ENCODE measurements at regions not wholly inside any gene's neighbourhood (a gene's known extent, or its start where the extent isn't known, plus 50 kb on each side); places are given as distances from the start of the nearest gene placed in this dataset.
"Not testable (repeated sequence)": the region's sequence is repeated elsewhere in the genome, so short reads cannot be mapped to it uniquely, and the experiment has no call there.

- Mint-ChIP-seq H3K4me3 (no peak overlapping the region), H3K9me3 (peaks cover 9% of the 10 kb centered on the region), H3K36me3 (ENCODE audit: low read depth) (no peaks in the 10 kb centered on the region), H3K27ac (no peak overlapping the region), H3K27me3 (no peaks in the 10 kb centered on the region), H3K4me1 (no peaks in the 10 kb centered on the region)
- intact Hi-C loops (cut with micrococcal nuclease), result no loop called here
- no peak for DNase-seq
These were observed 1041.0 kb upstream of the NRXN1 start for GRCh38 chr2:52072949-52073348.

- intact Hi-C loops (cut with micrococcal nuclease), result no loop called here
- Mint-ChIP-seq H3K9me3 (peaks cover 6% of the 10 kb centered on the region), H3K4me3 (no peak overlapping the region), H3K4me1 (no peaks in the 10 kb centered on the region), H3K27ac (no peak overlapping the region), H3K36me3 (ENCODE audit: low read depth) (no peaks in the 10 kb centered on the region), H3K27me3 (no peaks in the 10 kb centered on the region)
- no peak for DNase-seq
These were observed 1038.7 kb upstream of the NRXN1 start for GRCh38 chr2:52070665-52071064.

- Mint-ChIP-seq H3K27ac (no peak overlapping the region), H3K4me1 (no peaks in the 10 kb centered on the region), H3K27me3 (no peaks in the 10 kb centered on the region), H3K36me3 (ENCODE audit: low read depth) (no peaks in the 10 kb centered on the region), H3K9me3 (peaks cover 6% of the 10 kb centered on the region), H3K4me3 (no peak overlapping the region)
- DNase-seq, result no peak
- intact Hi-C loops (cut with micrococcal nuclease), result no loop called here
These were observed 1032.3 kb upstream of the NRXN1 start for GRCh38 chr2:52064234-52064633.

GRCh38 chr2:52054824-52055223 is 1022.9 kb upstream of the NRXN1 start:
- H3K36me3 Mint-ChIP-seq (ENCODE audit: low read depth), result no peaks in the 10 kb centered on the region
- no peaks in the 10 kb centered on the region for H3K27me3 Mint-ChIP-seq
- no peak for DNase-seq
- no peaks in the 10 kb centered on the region for H3K4me1 Mint-ChIP-seq
- no peak overlapping the region for H3K27ac Mint-ChIP-seq
- intact Hi-C loops (cut with micrococcal nuclease), result no loop called here
- H3K9me3 Mint-ChIP-seq, result peaks cover 3% of the 10 kb centered on the region
- H3K4me3 Mint-ChIP-seq, result no peak overlapping the region

- Mint-ChIP-seq H3K4me3 (no peak overlapping the region), H3K36me3 (ENCODE audit: low read depth) (no peaks in the 10 kb centered on the region), H3K27ac (no peak overlapping the region), H3K4me1 (no peaks in the 10 kb centered on the region), H3K9me3 (no peaks in the 10 kb centered on the region), H3K27me3 (no peaks in the 10 kb centered on the region)
- intact Hi-C loops (cut with micrococcal nuclease), result no loop called here
- no peak for DNase-seq
These were observed 1004.9 kb upstream of the NRXN1 start for GRCh38 chr2:52036853-52037252.

GRCh38 chr2:52036024-52036423 is 1004.1 kb upstream of the NRXN1 start:
- DNase-seq, result no peak
- Mint-ChIP-seq H3K4me3 (no peak overlapping the region), H3K9me3 (no peaks in the 10 kb centered on the region), H3K27ac (no peak overlapping the region), H3K4me1 (no peaks in the 10 kb centered on the region), H3K36me3 (ENCODE audit: low read depth) (no peaks in the 10 kb centered on the region), H3K27me3 (no peaks in the 10 kb centered on the region)
- intact Hi-C loops (cut with micrococcal nuclease), result no loop called here

GRCh38 chr2:52035391-52035790 is 1003.5 kb upstream of the NRXN1 start:
- no peak for DNase-seq
- Mint-ChIP-seq H3K36me3 (ENCODE audit: low read depth) (no peaks in the 10 kb centered on the region), H3K27me3 (no peaks in the 10 kb centered on the region), H3K4me3 (no peak overlapping the region), H3K27ac (no peak overlapping the region), H3K4me1 (no peaks in the 10 kb centered on the region), H3K9me3 (no peaks in the 10 kb centered on the region)
- intact Hi-C loops (cut with micrococcal nuclease), result no loop called here

GRCh38 chr2:52034706-52035105 is 1002.8 kb upstream of the NRXN1 start:
- no peaks in the 10 kb centered on the region for H3K27me3 Mint-ChIP-seq
- intact Hi-C loops (cut with micrococcal nuclease), result no loop called here
- no peaks in the 10 kb centered on the region for H3K9me3 Mint-ChIP-seq
- no peak overlapping the region for H3K27ac Mint-ChIP-seq
- no peaks in the 10 kb centered on the region for H3K36me3 Mint-ChIP-seq (ENCODE audit: low read depth)
- H3K4me1 Mint-ChIP-seq, result no peaks in the 10 kb centered on the region
- DNase-seq, result no peak
- H3K4me3 Mint-ChIP-seq, result no peak overlapping the region

GRCh38 chr2:52022006-52022405 is 990.1 kb upstream of the NRXN1 start:
- intact Hi-C loops (cut with micrococcal nuclease), result no loop called here
- peaks cover 6% of the 10 kb centered on the region for H3K9me3 Mint-ChIP-seq
- no peak overlapping the region for H3K27ac Mint-ChIP-seq
- no peaks in the 10 kb centered on the region for H3K27me3 Mint-ChIP-seq
- H3K36me3 Mint-ChIP-seq (ENCODE audit: low read depth), result no peaks in the 10 kb centered on the region
- DNase-seq, result no peak
- no peaks in the 10 kb centered on the region for H3K4me1 Mint-ChIP-seq
- no peak overlapping the region for H3K4me3 Mint-ChIP-seq

- Mint-ChIP-seq H3K9me3 (peaks cover 3% of the 10 kb centered on the region), H3K4me3 (no peak overlapping the region), H3K4me1 (no peaks in the 10 kb centered on the region), H3K27me3 (no peaks in the 10 kb centered on the region), H3K27ac (no peak overlapping the region), H3K36me3 (ENCODE audit: low read depth) (no peaks in the 10 kb centered on the region)
- intact Hi-C loops (cut with micrococcal nuclease), result no loop called here
- DNase-seq, result no peak
These were observed 985.8 kb upstream of the NRXN1 start for GRCh38 chr2:52017646-52018235.

- H3K4me3 Mint-ChIP-seq; H3K4me1 Mint-ChIP-seq; H3K36me3 Mint-ChIP-seq (ENCODE audit: low read depth); intact Hi-C loops (cut with micrococcal nuclease); H3K27me3 Mint-ChIP-seq; H3K27ac Mint-ChIP-seq; DNase-seq; H3K9me3 Mint-ChIP-seq: not testable (repeated sequence)
These were observed 975.0 kb upstream of the NRXN1 start for GRCh38 chr2:52006821-52007366.

- Mint-ChIP-seq H3K27ac (no peak overlapping the region), H3K9me3 (peaks cover 11% of the 10 kb centered on the region), H3K36me3 (ENCODE audit: low read depth) (no peaks in the 10 kb centered on the region), H3K27me3 (no peaks in the 10 kb centered on the region), H3K4me3 (no peak overlapping the region), H3K4me1 (no peaks in the 10 kb centered on the region)
- no peak for DNase-seq
- intact Hi-C loops (cut with micrococcal nuclease), result no loop called here
These were observed 968.4 kb upstream of the NRXN1 start for GRCh38 chr2:52000151-52000855.

GRCh38 chr2:51998890-51999289 is 967.0 kb upstream of the NRXN1 start:
- Mint-ChIP-seq H3K4me1 (no peaks in the 10 kb centered on the region), H3K27ac (no peak overlapping the region), H3K27me3 (no peaks in the 10 kb centered on the region), H3K36me3 (ENCODE audit: low read depth) (no peaks in the 10 kb centered on the region), H3K4me3 (no peak overlapping the region), H3K9me3 (peaks cover 11% of the 10 kb centered on the region)
- no peak for DNase-seq
- intact Hi-C loops (cut with micrococcal nuclease), result no loop called here

GRCh38 chr2:51997571-51997970 is 965.6 kb upstream of the NRXN1 start:
- intact Hi-C loops (cut with micrococcal nuclease), result no loop called here
- Mint-ChIP-seq H3K27me3 (no peaks in the 10 kb centered on the region), H3K9me3 (peaks cover 11% of the 10 kb centered on the region), H3K36me3 (ENCODE audit: low read depth) (no peaks in the 10 kb centered on the region), H3K4me3 (no peak overlapping the region), H3K4me1 (no peaks in the 10 kb centered on the region), H3K27ac (no peak overlapping the region)
- DNase-seq, result no peak

- no peaks in the 10 kb centered on the region for H3K4me1 Mint-ChIP-seq
- H3K27me3 Mint-ChIP-seq, result no peaks in the 10 kb centered on the region
- no peak overlapping the region for H3K27ac Mint-ChIP-seq
- intact Hi-C loops (cut with micrococcal nuclease), result no loop called here
- no peak overlapping the region for H3K4me3 Mint-ChIP-seq
- DNase-seq, result no peak
- peaks cover 11% of the 10 kb centered on the region for H3K9me3 Mint-ChIP-seq
- H3K36me3 Mint-ChIP-seq (ENCODE audit: low read depth), result no peaks in the 10 kb centered on the region
These were observed 963.4 kb upstream of the NRXN1 start for GRCh38 chr2:51995293-51995692.
